GM13976 (cell line): ENCODE measurements at regions not wholly inside any gene's neighbourhood (a gene's known extent, or its start where the extent isn't known, plus 50 kb on each side); places are given as distances from the start of the nearest gene placed in this dataset.
"Not testable (repeated sequence)": the region's sequence is repeated elsewhere in the genome, so short reads cannot be mapped to it uniquely, and the experiment has no call there.

Experiments
- DNase-seq: peaks from one replicate; pipeline ENCODE4 v3.0.0; 2012; ENCODE audit warnings: low spot score
- CTCF ChIP-seq: IDR thresholded peaks from 2 replicates; pipeline ENCODE4 v1.5.1; 2012; ENCODE audit warnings: borderline replicate concordance, mild to moderate bottlenecking; ENCODE audit not compliant: insufficient read depth; ENCODE audit errors: extremely low read depth, missing control alignments, control extremely low read depth
- in situ Hi-C: fragments of 300-500 bp; cut with MboI; formaldehyde crosslinking; loops from one replicate; pipeline ENCODE4 v1.12.0; 2022; ENCODE audit warnings: low sequenced_read_pairs, mixed read lengths, inconsistent platforms; ENCODE audit not compliant: unreplicated experiment

- in situ Hi-C loops: no loop called here
- no peak for TF ChIP-seq CTCF
- no peak for DNase-seq
Observed at GRCh38 chr6:121597654-121598053, 162.2 kb downstream of the GJA1 start.

- DNase-seq, in situ Hi-C loops: not testable (repeated sequence)
Observed at GRCh38 chr6:121599331-121599730, 163.9 kb downstream of the GJA1 start.

DNA sequence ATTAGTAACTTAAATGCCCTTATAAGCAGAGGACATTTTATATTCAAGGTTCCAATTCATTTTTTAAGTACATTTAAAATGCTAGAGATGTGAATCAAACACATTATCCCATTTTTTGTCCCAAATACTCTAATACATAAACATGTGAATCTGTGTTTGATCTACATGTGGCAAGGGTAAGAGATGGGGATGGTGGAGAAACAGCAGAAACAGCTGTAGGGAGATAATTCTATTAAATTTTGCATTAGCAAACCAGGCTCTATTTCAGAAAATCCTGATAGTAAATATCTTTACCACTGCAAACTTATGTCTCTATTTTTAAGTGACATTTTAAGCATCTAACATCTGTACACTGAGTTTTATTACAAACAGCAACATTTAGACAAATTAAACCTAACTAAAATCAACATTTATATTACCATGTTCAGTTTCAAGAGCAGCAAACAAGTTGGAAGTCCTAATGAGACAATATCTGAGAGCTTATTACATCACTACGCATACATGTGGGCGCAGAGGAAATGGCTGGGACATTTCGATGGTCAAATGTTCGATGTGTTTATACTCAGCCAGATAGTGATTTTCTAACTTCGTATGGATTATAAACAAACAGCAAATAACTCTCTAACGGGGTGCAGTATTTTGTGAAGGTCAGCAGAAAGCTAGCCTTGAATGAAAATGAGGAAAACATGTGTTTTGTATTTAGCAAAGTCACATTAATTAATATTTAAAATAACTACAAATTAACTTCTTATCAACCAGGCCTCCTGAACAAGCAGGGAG, 165.1 kb downstream of the GJA1 start:
- no peak for TF ChIP-seq CTCF
- in situ Hi-C loops: no loop called here
- DNase-seq: no peak

GRCh38 chr6:121603486-121603885, 168.0 kb downstream of the GJA1 start:
- TF ChIP-seq CTCF: no peak
- no peak for DNase-seq
- in situ Hi-C loops: no loop called here

DNA sequence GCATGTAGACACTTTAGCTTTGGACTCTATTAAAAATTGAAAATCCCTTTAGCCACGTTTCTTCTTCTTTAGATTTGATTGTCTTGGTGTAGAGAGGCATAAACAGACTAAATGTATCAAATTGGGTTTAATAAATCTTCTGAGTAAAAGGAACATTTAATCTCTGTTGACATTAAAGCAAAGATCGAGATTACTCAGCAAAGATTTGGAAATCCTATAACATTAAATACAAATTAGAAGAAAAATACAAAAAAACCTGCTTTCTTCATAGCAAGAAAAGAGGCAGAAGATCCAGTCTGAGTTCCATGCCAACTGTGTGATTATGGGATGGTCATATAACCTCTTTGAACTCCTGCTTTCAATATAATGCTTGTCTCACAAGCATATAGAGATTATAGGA, 172.3 kb downstream of the GJA1 start:
- DNase-seq: no peak
- in situ Hi-C loops: no loop called here
- no peak for TF ChIP-seq CTCF

DNA sequence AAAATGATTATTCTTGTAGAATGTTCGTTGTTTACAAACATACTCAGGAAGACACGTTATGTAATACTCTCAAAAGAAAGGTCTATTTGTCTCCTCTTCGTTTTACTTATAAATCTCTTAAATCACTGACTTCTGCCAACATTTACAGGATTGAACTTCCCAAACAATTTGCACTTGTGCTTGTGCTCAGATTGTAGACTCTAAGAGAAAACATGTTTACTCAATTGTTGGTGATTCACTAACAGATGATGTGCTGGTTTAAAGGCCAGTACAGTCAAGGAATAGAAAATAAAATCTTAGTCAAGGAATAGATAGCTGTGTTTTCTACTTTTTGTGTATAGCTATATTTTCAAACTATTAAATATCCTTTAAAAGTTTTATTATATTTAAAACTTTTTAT, 172.8 kb downstream of the GJA1 start:
- no peak for DNase-seq
- no peak for TF ChIP-seq CTCF
- in situ Hi-C loops: no loop called here

DNA sequence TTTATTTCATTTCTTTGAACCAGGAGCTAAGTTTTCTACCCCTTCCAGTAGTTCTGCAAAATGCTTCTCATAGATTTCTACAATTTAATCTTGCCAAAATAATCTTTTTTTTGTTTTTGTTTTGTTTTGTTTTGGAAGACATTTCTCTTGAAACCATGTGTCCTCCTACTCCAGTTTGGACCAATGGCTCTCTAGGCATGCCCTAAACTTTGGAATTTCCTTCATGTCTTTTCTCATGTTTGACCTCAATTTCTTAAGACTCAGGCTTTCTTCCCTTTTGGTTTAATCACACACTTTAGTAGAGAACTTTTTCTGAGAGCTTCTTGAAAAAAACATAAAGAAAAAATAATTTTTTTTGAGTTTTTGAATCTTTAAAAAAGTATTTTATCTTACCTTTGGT, 173.8 kb downstream of the GJA1 start:
- no peak for DNase-seq
- TF ChIP-seq CTCF: no peak
- in situ Hi-C loops: no loop called here
